NCI-H2107 treated with DMSO at 0.1 percent for 48 hours (cell line): ENCODE measurements at regions not wholly inside any gene's neighbourhood (a gene's known extent, or its start where the extent isn't known, plus 50 kb on each side); places are given as distances from the start of the nearest gene placed in this dataset.

Experiments
- DNase-seq: peaks from one replicate; lab custom pipeline; 2025; ENCODE audit not compliant: unreplicated experiment; lab: John Stamatoyannopoulos, UW

- no peak for DNase-seq
These were observed 166.6 kb downstream of the SLC28A3 start for GRCh38 chr9:84173961-84174360.

GRCh38 chr9:84174486-84174885 lies 166.1 kb downstream of the SLC28A3 start:
- no peak for DNase-seq

- no peak for DNase-seq
These were observed 163.2 kb downstream of the SLC28A3 start for GRCh38 chr9:84177407-84177806.

GRCh38 chr9:84179531-84179930 lies 161.0 kb downstream of the SLC28A3 start:
- DNase-seq = no peak

GRCh38 chr9:84187090-84187489 lies 153.5 kb downstream of the SLC28A3 start:
- no peak for DNase-seq

- DNase-seq = no peak
These were observed 150.7 kb downstream of the SLC28A3 start for GRCh38 chr9:84189904-84190303.

GRCh38 chr9:84190411-84190810 lies 150.1 kb downstream of the SLC28A3 start:
- DNase-seq = no peak

GRCh38 chr9:84206801-84207370 lies 133.7 kb downstream of the SLC28A3 start:
- no peak for DNase-seq

- DNase-seq = no peak
These were observed 133.0 kb downstream of the SLC28A3 start for GRCh38 chr9:84207491-84207951.

- DNase-seq = no peak
These were observed 128.3 kb downstream of the SLC28A3 start for GRCh38 chr9:84212246-84212645.

GRCh38 chr9:84212982-84213381 lies 127.6 kb downstream of the SLC28A3 start:
- no peak for DNase-seq

GRCh38 chr9:84216151-84216550 lies 124.4 kb downstream of the SLC28A3 start:
- no peak for DNase-seq

- no peak for DNase-seq
These were observed 122.2 kb downstream of the SLC28A3 start for GRCh38 chr9:84218322-84218721.

GRCh38 chr9:84224246-84224645 lies 116.3 kb downstream of the SLC28A3 start:
- no peak for DNase-seq
